WTC11 (cell line): ENCODE measurements at regions not wholly inside any gene's neighbourhood (a gene's known extent, or its start where the extent isn't known, plus 50 kb on each side); places are given as distances from the start of the nearest gene placed in this dataset.
"Not testable (repeated sequence)": the region's sequence is repeated elsewhere in the genome, so short reads cannot be mapped to it uniquely, and the experiment has no call there.

Experiments
- CTCF ChIP-seq: fragments of 200-600 bp; IDR thresholded peaks from 2 replicates; pipeline ENCODE4 v1.8.0; 2022; ENCODE audit warnings: antibody characterized with exemption
- ELF4 ChIP-seq: sonication (generic); formaldehyde crosslinking; IDR thresholded peaks from 2 replicates; pipeline ENCODE4 v1.8.1; 2022; ENCODE audit warnings: low read depth, mild to moderate bottlenecking, moderate library complexity, missing genetic modification reagents
- IRF2 ChIP-seq: sonication (generic); formaldehyde crosslinking; IDR thresholded peaks from 2 replicates; pipeline ENCODE4 v1.8.0; 2022; ENCODE audit warnings: low read depth, missing genetic modification reagents, borderline replicate concordance
- NFYB ChIP-seq: sonication (generic); formaldehyde crosslinking; conservative IDR thresholded peaks from 2 replicates; pipeline ENCODE4 v1.8.0; 2022; ENCODE audit warnings: low read depth, missing genetic modification reagents
- SMAD3 ChIP-seq: sonication (generic); formaldehyde crosslinking; IDR thresholded peaks from 2 replicates; pipeline ENCODE4 v1.8.0; 2022; ENCODE audit warnings: missing genetic modification reagents, mild to moderate bottlenecking, borderline replicate concordance
- SMAD4 ChIP-seq: sonication (generic); formaldehyde crosslinking; IDR thresholded peaks from 2 replicates; pipeline ENCODE4 v1.8.0; 2022; ENCODE audit warnings: mild to moderate bottlenecking, missing genetic modification reagents
- ZNF121 ChIP-seq: sonication (generic); formaldehyde crosslinking; IDR thresholded peaks from 2 replicates; pipeline ENCODE4 v1.8.0; 2023; ENCODE audit warnings: missing genetic modification reagents
- ZNF317 ChIP-seq: sonication (generic); formaldehyde crosslinking; IDR thresholded peaks from 2 replicates; pipeline ENCODE4 v1.8.1; 2023; ENCODE audit warnings: low read depth, mild to moderate bottlenecking, moderate library complexity, missing genetic modification reagents, borderline replicate concordance

GRCh38 chr7:145349452-145349851 lies 513.6 kb upstream of the TPK1 start:
- not testable (repeated sequence) for TF ChIP-seq ELF4 (CRISPR knock-in tag); ZNF317 (CRISPR knock-in tag); ZNF121 (CRISPR knock-in tag); SMAD3 (CRISPR knock-in tag); NFYB (CRISPR knock-in tag); CTCF; SMAD4 (CRISPR knock-in tag); IRF2 (CRISPR knock-in tag)
